ENCODE measurements at regions not wholly inside any gene's neighbourhood (a gene's known extent, or its start where the extent isn't known, plus 50 kb on each side); places are given as distances from the start of the nearest gene placed in this dataset.
"Not testable (repeated sequence)": the region's sequence is repeated elsewhere in the genome, so short reads cannot be mapped to it uniquely, and the experiment has no call there.

DNA sequence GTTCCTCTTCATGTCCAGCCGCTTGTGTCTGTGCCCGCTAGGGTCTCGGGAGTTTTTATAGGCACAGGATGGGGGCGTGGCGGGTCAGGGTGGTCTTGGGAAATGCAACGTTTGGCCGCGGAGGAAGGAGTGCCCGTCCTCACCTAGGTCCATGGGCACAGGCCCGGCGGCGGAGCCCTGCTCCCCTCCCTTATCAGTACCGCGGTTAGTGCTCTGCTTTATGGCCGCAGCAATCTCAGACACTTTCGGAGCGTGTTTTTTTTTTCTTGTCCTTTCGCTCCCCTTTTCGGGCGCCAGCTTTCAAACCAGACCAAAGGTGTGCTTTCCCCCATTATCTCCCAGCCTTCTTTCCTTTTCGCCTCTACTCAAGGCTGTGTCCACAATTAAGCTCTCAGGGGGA is 503.9 kb downstream of the PRIM2 start:
- not testable (repeated sequence) for DNase-seq (ENCODE audit: extremely low read depth, insufficient read length); H3K27me3 ChIP-seq (replicated peaks; ENCODE audit: control insufficient read depth, insufficient read depth, low read length); H3K36me3 ChIP-seq (ENCODE audit: control insufficient read depth, insufficient read depth, low read length); H3K4me3 ChIP-seq (replicated peaks; ENCODE audit: low read depth, low read length)

DNA sequence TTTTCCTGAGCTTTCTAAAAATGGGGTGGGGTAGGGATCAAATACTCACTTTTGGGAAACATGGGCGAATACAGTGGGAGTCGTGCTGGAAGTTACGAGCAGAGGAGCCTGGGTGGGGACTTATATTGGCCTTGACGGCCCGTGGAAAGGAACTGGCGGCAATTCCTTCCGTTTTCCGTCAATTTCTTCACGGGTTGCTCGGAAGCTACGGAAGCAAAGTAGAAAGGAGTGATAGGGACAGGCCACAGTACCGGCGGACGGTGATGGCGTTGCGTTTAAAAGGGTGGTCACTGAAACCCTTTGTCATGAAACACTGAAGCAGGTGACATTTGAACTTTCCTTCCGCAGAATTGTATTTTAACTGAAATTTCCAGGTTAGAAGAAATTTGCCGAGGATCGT is 505.0 kb downstream of the PRIM2 start:
- not testable (repeated sequence) for H3K4me3 ChIP-seq (replicated peaks; ENCODE audit: low read depth, low read length); H3K27me3 ChIP-seq (replicated peaks; ENCODE audit: control insufficient read depth, insufficient read depth, low read length); DNase-seq (ENCODE audit: extremely low read depth, insufficient read length); H3K36me3 ChIP-seq (ENCODE audit: control insufficient read depth, insufficient read depth, low read length)

DNA sequence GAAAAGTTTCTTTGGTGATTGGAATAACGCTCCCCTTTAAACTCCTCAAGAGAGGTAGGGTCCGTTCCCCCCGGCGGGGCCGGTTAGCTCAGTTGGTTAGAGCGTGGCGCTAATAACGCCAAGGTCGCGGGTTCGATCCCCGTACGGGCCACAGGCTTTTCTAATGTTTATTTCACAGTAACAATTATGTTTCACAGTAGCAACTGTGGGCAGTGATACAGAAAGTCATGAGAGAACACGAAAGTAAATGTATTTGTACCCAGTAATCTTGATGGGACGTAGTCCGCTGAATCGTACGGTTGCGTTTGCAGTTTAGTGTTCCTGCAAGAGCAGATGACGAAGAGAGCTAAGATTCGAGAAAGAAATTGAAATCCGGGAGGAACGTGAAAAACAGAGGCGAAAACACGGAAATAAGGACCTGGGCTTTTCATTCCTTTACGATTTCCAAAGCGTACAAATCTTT is 505.5 kb downstream of the PRIM2 start:
- Histone ChIP-seq H3K36me3 (ENCODE audit: control insufficient read depth, insufficient read depth, low read length) (no peaks in the 10 kb centered on the region), H3K4me3 (replicated peaks; ENCODE audit: low read depth, low read length) (no peak overlapping the region), H3K27me3 (replicated peaks; ENCODE audit: control insufficient read depth, insufficient read depth, low read length) (no peaks in the 10 kb centered on the region)
- no peak for DNase-seq (ENCODE audit: extremely low read depth, insufficient read length)
- TF ChIP-seq, protein P1, sequence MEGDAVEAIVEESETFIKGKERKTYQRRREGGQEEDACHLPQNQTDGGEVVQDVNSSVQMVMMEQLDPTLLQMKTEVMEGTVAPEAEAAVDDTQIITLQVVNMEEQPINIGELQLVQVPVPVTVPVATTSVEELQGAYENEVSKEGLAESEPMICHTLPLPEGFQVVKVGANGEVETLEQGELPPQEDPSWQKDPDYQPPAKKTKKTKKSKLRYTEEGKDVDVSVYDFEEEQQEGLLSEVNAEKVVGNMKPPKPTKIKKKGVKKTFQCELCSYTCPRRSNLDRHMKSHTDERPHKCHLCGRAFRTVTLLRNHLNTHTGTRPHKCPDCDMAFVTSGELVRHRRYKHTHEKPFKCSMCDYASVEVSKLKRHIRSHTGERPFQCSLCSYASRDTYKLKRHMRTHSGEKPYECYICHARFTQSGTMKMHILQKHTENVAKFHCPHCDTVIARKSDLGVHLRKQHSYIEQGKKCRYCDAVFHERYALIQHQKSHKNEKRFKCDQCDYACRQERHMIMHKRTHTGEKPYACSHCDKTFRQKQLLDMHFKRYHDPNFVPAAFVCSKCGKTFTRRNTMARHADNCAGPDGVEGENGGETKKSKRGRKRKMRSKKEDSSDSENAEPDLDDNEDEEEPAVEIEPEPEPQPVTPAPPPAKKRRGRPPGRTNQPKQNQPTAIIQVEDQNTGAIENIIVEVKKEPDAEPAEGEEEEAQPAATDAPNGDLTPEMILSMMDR (IDR thresholded peaks at IDR 0.05; ENCODE audit: insufficient read depth, low read length, poor library complexity, severe bottlenecking): no peak

DNA sequence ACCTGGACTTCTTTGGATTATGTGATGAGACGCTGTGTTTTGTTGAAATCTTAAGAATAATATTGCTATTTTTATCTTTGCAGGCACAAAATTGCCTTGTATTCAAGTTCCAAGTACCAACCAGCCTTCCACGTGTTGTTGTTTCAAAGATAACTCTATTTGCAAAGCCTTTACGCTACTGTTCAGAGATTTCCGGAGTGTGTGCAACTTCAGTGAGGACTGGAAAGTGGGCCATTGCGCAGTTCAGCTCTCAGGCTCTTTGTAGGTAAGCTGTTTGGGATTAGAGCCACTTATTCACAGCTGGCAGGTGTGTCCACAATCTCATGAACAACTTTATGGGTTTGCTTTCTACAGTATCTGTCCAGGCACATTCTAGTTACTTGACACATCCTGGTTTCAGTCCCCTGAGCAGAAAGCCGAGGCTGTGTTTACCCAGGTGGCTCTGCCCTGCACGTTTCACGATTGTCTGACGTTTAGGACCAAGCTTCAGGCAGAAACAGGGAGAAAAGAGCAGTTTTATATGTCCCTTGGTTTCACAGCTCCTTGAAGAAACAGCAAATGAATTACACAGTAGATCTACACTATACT is 520.3 kb downstream of the PRIM2 start:
- not testable (repeated sequence) for H3K36me3 ChIP-seq (ENCODE audit: control insufficient read depth, insufficient read depth, low read length); H3K4me3 ChIP-seq (replicated peaks; ENCODE audit: low read depth, low read length); DNase-seq (ENCODE audit: extremely low read depth, insufficient read length); H3K27me3 ChIP-seq (replicated peaks; ENCODE audit: control insufficient read depth, insufficient read depth, low read length)

DNA sequence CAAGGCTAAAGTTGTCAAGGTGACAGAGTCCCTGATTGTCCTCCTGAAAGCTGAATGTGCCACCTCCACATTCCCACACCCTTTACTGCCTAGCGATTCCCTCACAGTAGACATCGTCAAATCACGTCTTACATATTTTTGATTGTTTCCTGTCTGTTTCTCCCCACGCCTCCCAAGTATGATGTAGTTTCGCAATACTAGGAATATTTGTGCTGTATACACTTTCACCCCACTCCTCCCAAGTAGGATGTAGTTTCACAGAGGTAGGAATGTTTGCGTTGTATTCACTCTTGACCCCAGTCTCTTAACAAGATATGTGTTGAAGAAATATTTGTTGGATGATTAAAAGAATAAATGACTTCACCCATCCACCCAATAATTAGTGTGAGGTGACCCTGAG is 524.1 kb downstream of the PRIM2 start:
- not testable (repeated sequence) for DNase-seq (ENCODE audit: extremely low read depth, insufficient read length)

DNA sequence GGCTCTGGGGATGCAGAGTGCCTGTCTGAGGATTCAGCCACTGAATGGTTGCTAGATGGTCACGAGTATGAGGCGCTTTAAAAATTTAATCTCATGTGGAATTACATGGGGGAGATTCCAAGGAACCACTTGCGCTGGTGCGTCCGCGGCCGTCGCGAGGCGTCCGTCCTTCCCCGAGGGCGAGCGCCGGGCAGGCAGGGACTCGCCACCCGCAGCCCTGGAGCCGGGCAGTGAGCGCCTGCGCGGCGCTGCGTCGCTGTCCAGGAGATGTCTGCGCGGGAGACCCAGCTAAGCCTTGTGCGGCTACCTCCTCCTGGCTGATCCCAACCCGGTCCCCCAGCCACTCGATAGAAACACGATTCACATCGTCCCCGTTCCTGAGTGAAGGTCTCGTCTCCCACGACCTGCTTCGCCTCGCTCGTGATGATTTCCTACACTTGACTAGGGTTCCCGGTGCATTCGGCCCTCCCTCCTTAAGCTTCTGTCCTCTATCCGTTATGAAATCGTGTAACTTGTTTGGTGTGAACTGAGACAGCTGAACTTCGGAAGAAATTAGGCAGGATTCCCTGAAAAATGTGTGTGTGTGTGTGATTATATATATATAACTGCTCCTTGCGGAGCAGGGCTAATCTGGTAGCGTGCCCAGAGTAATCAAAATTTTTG is 536.4 kb downstream of the PRIM2 start:
- not testable (repeated sequence) for H3K27me3 ChIP-seq (replicated peaks; ENCODE audit: control insufficient read depth, insufficient read depth, low read length); DNase-seq (ENCODE audit: extremely low read depth, insufficient read length); H3K4me3 ChIP-seq (replicated peaks; ENCODE audit: low read depth, low read length); H3K36me3 ChIP-seq (ENCODE audit: control insufficient read depth, insufficient read depth, low read length)

More for the DNA sequence above, 524.1 kb downstream of the PRIM2 start:
- H3K4me3 ChIP-seq (replicated peaks; ENCODE audit: low read depth, low read length); H3K36me3 ChIP-seq (ENCODE audit: control insufficient read depth, insufficient read depth, low read length); H3K27me3 ChIP-seq (replicated peaks; ENCODE audit: control insufficient read depth, insufficient read depth, low read length): not testable (repeated sequence)

DNA sequence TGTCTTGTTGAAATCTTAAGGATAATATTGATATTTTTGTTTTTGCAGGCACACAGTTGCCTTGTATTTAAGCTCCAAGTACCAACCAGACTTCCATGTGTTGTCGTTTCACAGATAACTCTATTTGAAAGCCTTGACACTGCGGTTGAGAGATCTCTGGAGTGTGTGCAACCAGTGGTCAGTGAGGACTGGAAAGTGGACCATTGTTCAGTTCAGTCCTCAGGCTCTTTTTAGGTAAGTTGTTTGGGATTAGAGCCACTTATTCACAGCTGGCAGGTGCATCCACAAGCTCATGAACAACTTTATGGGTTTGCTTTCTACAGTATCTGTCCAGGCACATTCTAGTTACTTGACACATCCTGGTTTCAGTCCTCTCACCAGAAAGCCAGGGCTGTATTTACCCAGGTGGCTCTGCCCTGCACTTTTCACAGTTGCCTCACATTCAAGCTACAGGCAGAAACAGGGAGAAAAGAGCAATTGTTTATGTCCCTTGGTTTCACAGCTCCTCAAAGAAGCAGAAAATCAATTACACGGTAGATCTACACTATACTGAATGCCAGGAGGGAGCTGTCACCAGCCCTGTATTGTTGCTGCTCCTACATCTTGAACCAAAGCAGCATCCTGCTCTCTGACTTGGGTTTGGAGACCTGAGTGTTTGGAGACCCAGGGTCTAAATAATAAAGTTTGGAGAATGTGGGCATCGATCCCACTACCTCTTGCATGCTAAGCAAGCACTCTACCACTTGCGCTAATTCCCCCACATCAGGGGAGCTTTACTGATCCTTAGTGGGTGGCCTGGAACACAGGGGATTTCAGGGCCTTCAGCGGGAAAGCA is 543.3 kb downstream of the PRIM2 start:
- H3K36me3 ChIP-seq (ENCODE audit: control insufficient read depth, insufficient read depth, low read length); DNase-seq (ENCODE audit: extremely low read depth, insufficient read length); H3K27me3 ChIP-seq (replicated peaks; ENCODE audit: control insufficient read depth, insufficient read depth, low read length); H3K4me3 ChIP-seq (replicated peaks; ENCODE audit: low read depth, low read length): not testable (repeated sequence)

DNA sequence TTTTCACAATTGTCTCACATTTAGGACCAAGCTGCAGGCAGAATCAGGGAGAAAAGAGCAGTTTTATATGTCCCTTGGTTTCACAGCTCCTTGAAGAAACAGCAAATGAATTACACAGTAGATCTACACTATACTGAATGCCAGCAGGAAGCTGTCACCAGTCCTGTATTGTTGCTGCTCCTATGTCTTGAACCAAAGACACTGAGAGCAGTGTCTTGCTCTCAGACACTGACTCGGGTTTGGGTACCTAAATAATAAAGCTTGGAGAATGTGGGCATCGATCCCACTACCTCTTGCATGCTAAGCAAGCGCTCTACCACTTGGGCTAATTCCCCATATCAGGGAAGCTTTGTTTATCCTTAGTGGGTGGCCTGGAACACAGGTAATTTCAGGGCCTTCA is 552.7 kb downstream of the PRIM2 start:
- H3K4me3 ChIP-seq (replicated peaks; ENCODE audit: low read depth, low read length); H3K27me3 ChIP-seq (replicated peaks; ENCODE audit: control insufficient read depth, insufficient read depth, low read length); DNase-seq (ENCODE audit: extremely low read depth, insufficient read length); H3K36me3 ChIP-seq (ENCODE audit: control insufficient read depth, insufficient read depth, low read length): not testable (repeated sequence)

DNA sequence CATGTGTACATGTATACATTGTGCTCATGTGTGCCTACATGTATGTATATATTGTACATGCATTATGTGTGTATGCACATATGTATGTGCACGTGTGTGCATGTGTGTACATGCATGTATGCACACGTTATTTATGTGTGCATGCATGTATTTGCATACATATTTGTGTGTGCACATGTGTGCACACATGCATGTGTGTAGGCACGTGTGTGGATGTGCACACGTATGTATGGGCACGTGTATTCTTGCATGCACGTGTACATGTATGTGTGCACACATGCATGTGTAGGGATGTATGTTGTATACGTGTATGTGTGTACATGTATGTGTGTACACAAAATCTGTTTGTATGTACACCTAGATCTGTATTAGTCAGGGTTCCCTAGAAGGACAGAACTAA is 556.0 kb downstream of the PRIM2 start:
- H3K4me3 ChIP-seq (replicated peaks; ENCODE audit: low read depth, low read length); H3K27me3 ChIP-seq (replicated peaks; ENCODE audit: control insufficient read depth, insufficient read depth, low read length); DNase-seq (ENCODE audit: extremely low read depth, insufficient read length); H3K36me3 ChIP-seq (ENCODE audit: control insufficient read depth, insufficient read depth, low read length): not testable (repeated sequence)

DNA sequence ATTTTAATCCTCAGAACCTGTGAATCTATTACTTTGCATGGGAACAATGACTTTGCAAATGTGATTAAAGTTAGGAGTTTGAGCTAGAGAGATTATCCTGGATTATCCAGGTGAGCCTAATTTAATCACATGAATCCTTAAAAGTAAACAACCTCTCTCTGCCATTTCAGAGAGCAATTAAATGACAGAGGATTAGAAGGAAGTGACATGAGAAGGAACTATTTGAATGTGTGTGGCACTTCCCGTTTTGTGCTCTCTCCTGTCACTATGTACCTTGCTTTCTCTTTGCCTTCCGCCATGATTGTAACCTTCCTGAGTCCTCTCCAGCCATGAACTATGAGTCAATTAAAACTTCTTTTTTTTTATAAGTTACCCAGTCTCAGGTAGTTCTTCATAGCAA is 559.2 kb downstream of the PRIM2 start:
- not testable (repeated sequence) for DNase-seq (ENCODE audit: extremely low read depth, insufficient read length); H3K4me3 ChIP-seq (replicated peaks; ENCODE audit: low read depth, low read length); H3K36me3 ChIP-seq (ENCODE audit: control insufficient read depth, insufficient read depth, low read length); H3K27me3 ChIP-seq (replicated peaks; ENCODE audit: control insufficient read depth, insufficient read depth, low read length)

DNA sequence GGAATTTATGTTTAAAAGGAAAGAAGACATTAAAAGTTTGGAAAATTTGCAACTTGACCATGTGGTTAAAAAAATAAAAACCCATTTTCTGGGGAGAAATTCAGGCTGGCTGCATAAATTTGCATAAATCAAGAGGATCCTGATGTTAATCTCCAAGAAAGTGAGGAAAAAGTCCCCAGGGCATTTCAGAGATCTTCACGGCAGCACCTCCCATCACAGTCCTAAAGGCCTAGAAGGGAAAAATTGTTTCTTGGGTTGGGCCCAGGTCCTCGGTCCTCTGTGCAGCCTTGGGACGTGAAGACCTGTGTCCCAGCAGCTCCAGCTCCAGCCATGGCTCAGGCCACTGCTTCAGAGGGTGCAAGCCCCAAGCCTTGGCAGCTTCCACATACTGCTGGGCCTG is 560.3 kb downstream of the PRIM2 start:
- H3K4me3 ChIP-seq (replicated peaks; ENCODE audit: low read depth, low read length); H3K27me3 ChIP-seq (replicated peaks; ENCODE audit: control insufficient read depth, insufficient read depth, low read length); DNase-seq (ENCODE audit: extremely low read depth, insufficient read length): not testable (repeated sequence)

DNA sequence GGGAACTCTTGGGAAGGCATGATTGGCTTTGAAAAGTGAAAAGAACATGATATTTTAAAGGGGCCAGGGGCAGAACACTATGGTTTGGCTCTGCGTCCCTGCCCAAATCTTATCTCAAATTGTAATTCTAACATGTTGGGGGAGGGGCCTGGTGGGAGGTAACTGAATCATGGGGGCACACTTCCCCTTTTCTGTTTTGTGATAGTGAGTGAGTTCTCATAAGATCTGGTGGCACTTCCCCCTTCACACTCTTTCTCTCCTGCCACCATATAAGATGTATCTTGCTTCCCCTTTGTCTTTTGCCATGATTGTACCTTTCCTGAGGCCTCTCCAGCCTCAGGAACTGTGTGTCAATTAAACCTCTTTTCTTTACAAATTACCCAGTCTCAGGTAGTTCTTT is 561.4 kb downstream of the PRIM2 start:
- not testable (repeated sequence) for H3K36me3 ChIP-seq (ENCODE audit: control insufficient read depth, insufficient read depth, low read length); DNase-seq (ENCODE audit: extremely low read depth, insufficient read length); H3K4me3 ChIP-seq (replicated peaks; ENCODE audit: low read depth, low read length); H3K27me3 ChIP-seq (replicated peaks; ENCODE audit: control insufficient read depth, insufficient read depth, low read length)

More for the DNA sequence above, 560.3 kb downstream of the PRIM2 start:
- H3K36me3 ChIP-seq (ENCODE audit: control insufficient read depth, insufficient read depth, low read length): not testable (repeated sequence)

DNA sequence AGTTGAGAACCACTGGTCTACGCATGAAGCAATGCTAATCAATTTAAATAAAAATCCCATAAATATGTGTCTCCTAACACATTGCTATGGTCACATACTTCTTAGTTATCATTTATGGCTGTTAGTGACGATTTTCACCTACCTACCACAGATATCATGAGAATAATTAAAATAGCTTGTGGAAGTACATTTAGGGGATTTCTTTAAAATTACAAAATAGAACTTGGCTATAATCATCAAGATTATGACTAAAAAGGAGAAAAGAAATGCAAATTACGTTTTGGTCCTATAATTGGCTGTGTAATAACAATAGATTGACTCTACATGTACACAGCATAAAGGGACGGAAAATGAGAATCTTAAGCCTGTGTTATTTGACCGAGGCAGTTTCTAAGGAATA is 581.4 kb downstream of the PRIM2 start:
- not testable (repeated sequence) for H3K36me3 ChIP-seq (ENCODE audit: control insufficient read depth, insufficient read depth, low read length); H3K4me3 ChIP-seq (replicated peaks; ENCODE audit: low read depth, low read length); H3K27me3 ChIP-seq (replicated peaks; ENCODE audit: control insufficient read depth, insufficient read depth, low read length)
- DNase-seq (ENCODE audit: extremely low read depth, insufficient read length): peak; percentile 10
